Liver (tissue), 8 donors: ENCODE measurements at regions not wholly inside any gene's neighbourhood (a gene's known extent, or its start where the extent isn't known, plus 50 kb on each side); places are given as distances from the start of the nearest gene placed in this dataset.

Source experiments
- DNase-seq: peaks from one replicate; pipeline ENCODE4 v3.0.0-alpha.2; 2017; ENCODE audit warnings: low spot score
- H3K27ac ChIP-seq, 2 donors: one replicate each; pipeline ENCODE4 v1.7.0; 2013; ENCODE audit warnings: inconsistent platforms in 2 of 2, low read length in 2 of 2, control low read depth in 1 of 2, low read depth in 1 of 2, mild to moderate bottlenecking in 1 of 2
- H3K27me3 ChIP-seq, 4 donors: one replicate each; pipeline versions ENCODE4 v1.6.1 to v1.7.0; 2013; ENCODE audit warnings: low read length in 3 of 4, inconsistent platforms in 1 of 4, mild to moderate bottlenecking in 1 of 4, moderate library complexity in 1 of 4; ENCODE audit not compliant: control insufficient read depth in 4 of 4, insufficient read depth in 4 of 4
- H3K36me3 ChIP-seq, 4 donors: one replicate each; pipeline versions ENCODE4 v1.6.1 to v1.7.0; 2013; ENCODE audit warnings: low read length in 3 of 4, mild to moderate bottlenecking in 3 of 4, low read depth in 1 of 4, moderate library complexity in 1 of 4; ENCODE audit not compliant: control insufficient read depth in 4 of 4, insufficient read depth in 3 of 4
- H3K4me1 ChIP-seq, 4 donors: one replicate each; pipeline versions ENCODE4 v1.6.1 to v1.7.0; 2013; ENCODE audit warnings: low read length in 3 of 4, mild to moderate bottlenecking in 3 of 4, moderate library complexity in 1 of 4; ENCODE audit not compliant: control insufficient read depth in 4 of 4, insufficient read depth in 4 of 4
- H3K4me3 ChIP-seq, 3 donors: one replicate each; pipeline versions ENCODE4 v1.6.1 to v1.7.0; 2013; ENCODE audit warnings: low read length in 3 of 3, control low read depth in 1 of 3, low read depth in 1 of 3, mild to moderate bottlenecking in 1 of 3
- H3K9ac ChIP-seq, 2 donors: one replicate each; pipeline ENCODE4 v1.7.0; 2013; ENCODE audit warnings: low read length in 2 of 2, mild to moderate bottlenecking in 2 of 2, moderate library complexity in 2 of 2, control low read depth in 1 of 2, low read depth in 1 of 2
- H3K9me3 ChIP-seq, 4 donors: one replicate each; pipeline versions ENCODE4 v1.6.1 to v1.7.0; 2013; ENCODE audit warnings: low read length in 3 of 4; ENCODE audit not compliant: control insufficient read depth in 4 of 4
- ATF3 ChIP-seq: IDR thresholded peaks from 2 replicates; pipeline ENCODE4 v1.6.1; 2016; ENCODE audit warnings: antibody characterized with exemption
- CTCF ChIP-seq: fragments of 150-350 bp; IDR thresholded peaks from 2 replicates; pipeline ENCODE4 v1.5.1; 2017; ENCODE audit warnings: improper control_type of control experiment, low read depth, low read length; ENCODE audit not compliant: missing input control
- EGR1 ChIP-seq, 2 donors: IDR thresholded peaks; 2 replicates each; pipeline ENCODE4 v1.6.1; 2016 to 2018; ENCODE audit warnings: antibody characterized with exemption in 2 of 2, low read depth in 2 of 2
- FOXA1 ChIP-seq: IDR thresholded peaks from 2 replicates; pipeline ENCODE4 v1.6.1; 2016; ENCODE audit warnings: antibody characterized with exemption
- FOXA2 ChIP-seq: IDR thresholded peaks from 2 replicates; pipeline ENCODE4 v1.6.1; 2016; ENCODE audit warnings: antibody characterized with exemption
- GABPA ChIP-seq, 2 donors: IDR thresholded peaks in 1 of 2; conservative IDR thresholded peaks in 1 of 2; 2 replicates each; pipeline ENCODE4 v1.6.1; 2016; ENCODE audit warnings: antibody characterized with exemption in 2 of 2, mild to moderate bottlenecking in 1 of 2, moderate library complexity in 1 of 2
- HNF4A ChIP-seq, 2 donors: conservative IDR thresholded peaks; 2 replicates each; pipeline ENCODE4 v1.6.1; 2016; ENCODE audit warnings: antibody characterized with exemption in 2 of 2, mild to moderate bottlenecking in 2 of 2
- HNF4G ChIP-seq: IDR thresholded peaks from 2 replicates; pipeline ENCODE4 v1.6.1; 2016; ENCODE audit warnings: antibody characterized with exemption
- JUND ChIP-seq, 2 donors: IDR thresholded peaks; 2 replicates each; pipeline ENCODE4 v1.6.1; 2016; ENCODE audit warnings: antibody characterized with exemption in 2 of 2
- MAX ChIP-seq: IDR thresholded peaks from 2 replicates; pipeline ENCODE4 v1.6.1; 2016; ENCODE audit warnings: antibody characterized with exemption
- NR2F2 ChIP-seq: IDR thresholded peaks from 2 replicates; pipeline ENCODE4 v1.6.1; 2016; ENCODE audit warnings: antibody characterized with exemption
- RAD21 ChIP-seq, 2 donors: IDR thresholded peaks; 2 replicates each; pipeline ENCODE4 v1.6.1; 2016; ENCODE audit warnings: antibody characterized with exemption in 2 of 2, mild to moderate bottlenecking in 2 of 2
- REST ChIP-seq: IDR thresholded peaks from 2 replicates; pipeline ENCODE4 v1.6.1; 2016; ENCODE audit warnings: antibody characterized with exemption, mild to moderate bottlenecking
- RXRA ChIP-seq, 2 donors: IDR thresholded peaks; 2 replicates each; pipeline ENCODE4 v1.6.1; 2017 to 2018; ENCODE audit warnings: antibody characterized with exemption in 2 of 2, mild to moderate bottlenecking in 1 of 2
- SP1 ChIP-seq: IDR thresholded peaks from 2 replicates; pipeline ENCODE4 v1.6.1; 2018; ENCODE audit warnings: antibody characterized with exemption, mild to moderate bottlenecking
- TAF1 ChIP-seq: conservative IDR thresholded peaks from 2 replicates; pipeline ENCODE4 v1.6.1; 2016; ENCODE audit warnings: antibody characterized with exemption, mild to moderate bottlenecking
- ZBTB33 ChIP-seq: IDR thresholded peaks from 2 replicates; pipeline ENCODE4 v1.6.1; 2016; ENCODE audit warnings: antibody characterized with exemption
- WGBS: extraction: QIAGEN DNeasy Blood & Tissue Kit; methylation state at CpG from one replicate; pipeline ENCODE4 v1.1.7; 2013; 5-methylcytosine and 5-hydroxymethylcytosine counted together
- donor health status: healthy.
- donor health status: healthy.
- donor health status: healthy.
- donor health status: healthy.
- donor health status: healthy.

GRCh38 chr1:55634516-55634915 lies 419.4 kb upstream of the USP24 start:
- Histone ChIP-seq H3K4me1 (no peaks in the 10 kb centered on the region), H3K9ac (no peak overlapping the region), H3K36me3 (no peaks in the 10 kb centered on the region), H3K9me3 (no peaks in the 10 kb centered on the region), H3K27me3 (no peaks in the 10 kb centered on the region), H3K4me3 (no peak overlapping the region), H3K27ac (no peak overlapping the region)
- no peak for TF ChIP-seq SP1
- no peak for TF ChIP-seq RXRA (IDR thresholded peaks at IDR 0.05)
- no peak for TF ChIP-seq HNF4G
- TF ChIP-seq TAF1: no peak
- no peak for TF ChIP-seq MAX
- no peak for TF ChIP-seq REST
- TF ChIP-seq RAD21 (IDR thresholded peaks at IDR 0.05): no peak
- no peak for TF ChIP-seq FOXA2
- TF ChIP-seq CTCF: no peak
- TF ChIP-seq GABPA (IDR thresholded peaks at IDR 0.05 in 1 of 2, conservative IDR thresholded peaks at IDR 0.05 in 1 of 2): no peak
- no peak for TF ChIP-seq EGR1 (IDR thresholded peaks at IDR 0.05; ENCODE audit: low read depth in 2 of 2)
- TF ChIP-seq NR2F2: no peak
- TF ChIP-seq ZBTB33: no peak
- TF ChIP-seq JUND (IDR thresholded peaks at IDR 0.05): no peak
- TF ChIP-seq FOXA1: no peak
- no peak for TF ChIP-seq HNF4A (conservative IDR thresholded peaks at IDR 0.05)
- WGBS: 80% methylated on average over 1 of the region's 1 CpG
- no peak for DNase-seq

GRCh38 chr1:55632906-55633305 lies 417.7 kb upstream of the USP24 start:
- Histone ChIP-seq H3K9ac (no peak overlapping the region), H3K27me3 (no peaks in the 10 kb centered on the region), H3K36me3 (no peaks in the 10 kb centered on the region), H3K4me3 (no peak overlapping the region), H3K27ac (no peak overlapping the region), H3K4me1 (no peaks in the 10 kb centered on the region), H3K9me3 (no peaks in the 10 kb centered on the region)
- DNase-seq: no peak
- 50% methylated on average over 2 of the region's 2 CpGs for WGBS
- TF ChIP-seq HNF4G (no peak), ZBTB33 (no peak), HNF4A (conservative IDR thresholded peaks at IDR 0.05) (no peak), EGR1 (IDR thresholded peaks at IDR 0.05; ENCODE audit: low read depth in 2 of 2) (no peak), ATF3 (no peak), FOXA1 (no peak), RXRA (IDR thresholded peaks at IDR 0.05) (no peak), SP1 (no peak), MAX (no peak), GABPA (IDR thresholded peaks at IDR 0.05 in 1 of 2, conservative IDR thresholded peaks at IDR 0.05 in 1 of 2) (no peak), CTCF (no peak), RAD21 (IDR thresholded peaks at IDR 0.05) (no peak), NR2F2 (no peak), FOXA2 (no peak), TAF1 (no peak)
